GM21737 (cell line): ENCODE measurements at regions not wholly inside any gene's neighbourhood (a gene's known extent, or its start where the extent isn't known, plus 50 kb on each side); places are given as distances from the start of the nearest gene placed in this dataset.
"Not testable (repeated sequence)": the region's sequence is repeated elsewhere in the genome, so short reads cannot be mapped to it uniquely, and the experiment has no call there.

Experiments
- ATAC-seq: cut with Tn5 transposase; IDR thresholded peaks from one replicate; pipeline ENCODE4 v1.9.1; 2021; ENCODE audit warnings: mild to moderate bottlenecking, moderate library complexity; ENCODE audit not compliant: unreplicated experiment

- ATAC-seq: no peak
These were observed 352.4 kb downstream of the BRD1 start for GRCh38 chr22:49475253-49475652.

GRCh38 chr22:49473286-49473685 lies 354.4 kb downstream of the BRD1 start:
- no peak for ATAC-seq

GRCh38 chr22:49470741-49471503 lies 356.8 kb downstream of the BRD1 start:
- ATAC-seq: no peak

- no peak for ATAC-seq
These were observed 357.6 kb downstream of the BRD1 start for GRCh38 chr22:49469896-49470740.

- no peak for ATAC-seq
These were observed 359.0 kb downstream of the BRD1 start for GRCh38 chr22:49468487-49469198.

GRCh38 chr22:49466878-49467595 lies 360.6 kb downstream of the BRD1 start:
- no peak for ATAC-seq

GRCh38 chr22:49464037-49464436 lies 363.6 kb downstream of the BRD1 start:
- ATAC-seq: no peak

- ATAC-seq: no peak
These were observed 364.9 kb downstream of the BRD1 start for GRCh38 chr22:49462795-49463194.

GRCh38 chr22:49462291-49462690 lies 365.4 kb downstream of the BRD1 start:
- ATAC-seq: no peak

- ATAC-seq: no peak
These were observed 366.0 kb downstream of the BRD1 start for GRCh38 chr22:49461674-49462073.

- no peak for ATAC-seq
These were observed 366.9 kb downstream of the BRD1 start for GRCh38 chr22:49460592-49461281.

GRCh38 chr22:49460091-49460490 lies 367.6 kb downstream of the BRD1 start:
- ATAC-seq: no peak

- no peak for ATAC-seq
These were observed 369.0 kb downstream of the BRD1 start for GRCh38 chr22:49458708-49459099.

- no peak for ATAC-seq
These were observed 369.5 kb downstream of the BRD1 start for GRCh38 chr22:49457946-49458707.

GRCh38 chr22:49457146-49457545 lies 370.5 kb downstream of the BRD1 start:
- ATAC-seq: no peak

- no peak for ATAC-seq
These were observed 372.1 kb downstream of the BRD1 start for GRCh38 chr22:49455595-49455994.

- ATAC-seq: no peak
These were observed 372.9 kb downstream of the BRD1 start for GRCh38 chr22:49454726-49455125.

GRCh38 chr22:49453771-49454170 lies 373.9 kb downstream of the BRD1 start:
- ATAC-seq: no peak

GRCh38 chr22:49453019-49453418 lies 374.7 kb downstream of the BRD1 start:
- not testable (repeated sequence) for ATAC-seq
